CD4-positive, alpha-beta T cell (primary cell): ENCODE measurements at regions not wholly inside any gene's neighbourhood (a gene's known extent, or its start where the extent isn't known, plus 50 kb on each side); places are given as distances from the start of the nearest gene placed in this dataset.

Experiments
- ATAC-seq: fragments of 200-7000 bp; cut with Tn5 transposase; one replicate; pipeline ENCODE4 v1.10.0; 2022; ENCODE audit warnings: mild to moderate bottlenecking; ENCODE audit not compliant: poor library complexity
- CTCF ChIA-PET: fragments of 350-600 bp; sonication (Branson Sonifier 250); formaldehyde crosslinking; loops from one replicate; lab custom pipeline; 2021; ENCODE audit warnings: antibody characterized with exemption, inconsistent platforms; lab: Charles Lee
- POLR2A ChIA-PET: fragments of 350-600 bp; sonication (Branson Sonifier 250); formaldehyde crosslinking; loops from one replicate; lab custom pipeline; 2021; ENCODE audit warnings: antibody characterized with exemption, inconsistent platforms; lab: Charles Lee
- DNase-seq, 14 experiments: peaks; one replicate each; pipeline ENCODE4 v3.0.0-alpha.2; 2013 to 2020; ENCODE audit warnings: mixed read lengths in 2 of 14
- H3K27ac ChIP-seq, 2 donors: one replicate each; pipeline versions ENCODE4 v1.5.1 to v1.7.0; 2013; ENCODE audit warnings: low read length in 2 of 2, low read depth in 1 of 2, mild to moderate bottlenecking in 1 of 2
- H3K27me3 ChIP-seq, 2 experiments: 1 replicate in 1 of 2; 2 replicates in 1 of 2; pipeline versions ENCODE4 v1.6.1 to v1.7.0; 2013; ENCODE audit warnings: low read length in 2 of 2, control low read depth in 1 of 2, mild to moderate bottlenecking in 1 of 2, moderate library complexity in 1 of 2; ENCODE audit not compliant: insufficient read depth in 2 of 2, control insufficient read depth in 1 of 2
- H3K36me3 ChIP-seq: one replicate; pipeline ENCODE4 v1.6.1; 2013; ENCODE audit warnings: low read length, control low read depth; ENCODE audit not compliant: insufficient read depth
- H3K4me1 ChIP-seq: one replicate; pipeline ENCODE4 v1.6.1; 2013; ENCODE audit warnings: low read length, control low read depth; ENCODE audit not compliant: insufficient read depth
- H3K4me3 ChIP-seq: one replicate; pipeline ENCODE4 v1.5.1; 2013; ENCODE audit warnings: mild to moderate bottlenecking, low read length, moderate library complexity
- H3K9me3 ChIP-seq, 2 experiments: 1 replicate in 1 of 2; 2 replicates in 1 of 2; pipeline versions ENCODE4 v1.6.1 to v1.7.0; 2013; ENCODE audit warnings: low read length in 2 of 2, mild to moderate bottlenecking in 2 of 2, control low read depth in 1 of 2, moderate library complexity in 1 of 2; ENCODE audit not compliant: control insufficient read depth in 1 of 2, insufficient read depth in 1 of 2
- H3K27ac Mint-ChIP-seq: one replicate; pipeline ENCODE4 v1.8.0; 2020; ENCODE audit warnings: mixed read lengths
- H3K27me3 Mint-ChIP-seq: one replicate; pipeline ENCODE4 v1.8.0; 2021; ENCODE audit warnings: mixed read lengths
- H3K36me3 Mint-ChIP-seq: one replicate; pipeline ENCODE4 v1.8.0; 2021; ENCODE audit warnings: low read depth, mixed read lengths
- H3K4me1 Mint-ChIP-seq: one replicate; pipeline ENCODE4 v1.8.0; 2021; ENCODE audit warnings: low read depth, mixed read lengths
- H3K4me3 Mint-ChIP-seq: one replicate; pipeline ENCODE4 v1.8.0; 2020; ENCODE audit warnings: mild to moderate bottlenecking, mixed read lengths
- H3K9me3 Mint-ChIP-seq: one replicate; pipeline ENCODE4 v1.8.0; 2020; ENCODE audit warnings: mixed read lengths
- intact Hi-C, 2 experiments: fragments of 100-400 bp; cut with DNase I in 1 of 2; cut with micrococcal nuclease in 1 of 2; formaldehyde crosslinking; loops; one replicate each; pipeline versions ENCODE4 v1.15.1 to v1.9.0; 2023 to 2025; cut with DNase I, micrococcal nuclease
- TF ChIP-seq, protein P1 (sequence below): fragments of 200-600 bp; IDR thresholded peaks from one replicate; pipeline ENCODE4 v1.8.0; 2022; ENCODE audit warnings: antibody characterized with exemption, mild to moderate bottlenecking

DNA sequence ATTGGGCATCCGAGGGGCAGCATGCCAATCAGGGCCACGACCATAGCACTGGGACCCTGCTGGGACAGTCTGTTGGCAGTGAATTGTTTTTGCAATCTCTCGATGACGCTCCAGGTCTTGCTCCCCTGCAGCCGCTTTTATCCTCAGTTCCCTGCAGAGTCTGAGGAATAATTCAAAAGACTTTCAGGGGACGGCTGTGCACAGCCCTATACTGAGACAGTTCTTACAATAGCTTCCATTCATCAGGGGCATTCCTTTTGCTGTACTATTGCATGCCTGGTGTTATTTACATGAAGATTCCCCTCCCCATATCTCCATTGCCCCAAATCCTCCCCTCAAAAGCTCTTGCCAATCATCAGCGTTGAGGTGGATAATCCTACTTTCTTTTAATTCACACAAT is 163.3 kb upstream of the WWC1 start:
- no peaks in the 10 kb centered on the region for H3K27me3 ChIP-seq
- Mint-ChIP-seq H3K27me3 (peaks cover 5% of the 10 kb centered on the region), H3K4me1 (no peaks in the 10 kb centered on the region), H3K27ac (no peak overlapping the region), H3K4me3 (no peak overlapping the region), H3K36me3 (no peaks in the 10 kb centered on the region), H3K9me3 (no peaks in the 10 kb centered on the region)
- no peak overlapping the region for H3K27ac ChIP-seq
- ChIA-PET POLR2A (no interaction called here), CTCF (no interaction called here)
- no peak overlapping the region for H3K4me3 ChIP-seq
- H3K36me3 ChIP-seq = no peaks in the 10 kb centered on the region
- H3K4me1 ChIP-seq = no peaks in the 10 kb centered on the region
- intact Hi-C loops = no loop called here
- DNase-seq (no peak), ATAC-seq (no peak)
- TF ChIP-seq, protein P1, sequence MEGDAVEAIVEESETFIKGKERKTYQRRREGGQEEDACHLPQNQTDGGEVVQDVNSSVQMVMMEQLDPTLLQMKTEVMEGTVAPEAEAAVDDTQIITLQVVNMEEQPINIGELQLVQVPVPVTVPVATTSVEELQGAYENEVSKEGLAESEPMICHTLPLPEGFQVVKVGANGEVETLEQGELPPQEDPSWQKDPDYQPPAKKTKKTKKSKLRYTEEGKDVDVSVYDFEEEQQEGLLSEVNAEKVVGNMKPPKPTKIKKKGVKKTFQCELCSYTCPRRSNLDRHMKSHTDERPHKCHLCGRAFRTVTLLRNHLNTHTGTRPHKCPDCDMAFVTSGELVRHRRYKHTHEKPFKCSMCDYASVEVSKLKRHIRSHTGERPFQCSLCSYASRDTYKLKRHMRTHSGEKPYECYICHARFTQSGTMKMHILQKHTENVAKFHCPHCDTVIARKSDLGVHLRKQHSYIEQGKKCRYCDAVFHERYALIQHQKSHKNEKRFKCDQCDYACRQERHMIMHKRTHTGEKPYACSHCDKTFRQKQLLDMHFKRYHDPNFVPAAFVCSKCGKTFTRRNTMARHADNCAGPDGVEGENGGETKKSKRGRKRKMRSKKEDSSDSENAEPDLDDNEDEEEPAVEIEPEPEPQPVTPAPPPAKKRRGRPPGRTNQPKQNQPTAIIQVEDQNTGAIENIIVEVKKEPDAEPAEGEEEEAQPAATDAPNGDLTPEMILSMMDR = no peak
- no peaks in the 10 kb centered on the region for H3K9me3 ChIP-seq

DNA sequence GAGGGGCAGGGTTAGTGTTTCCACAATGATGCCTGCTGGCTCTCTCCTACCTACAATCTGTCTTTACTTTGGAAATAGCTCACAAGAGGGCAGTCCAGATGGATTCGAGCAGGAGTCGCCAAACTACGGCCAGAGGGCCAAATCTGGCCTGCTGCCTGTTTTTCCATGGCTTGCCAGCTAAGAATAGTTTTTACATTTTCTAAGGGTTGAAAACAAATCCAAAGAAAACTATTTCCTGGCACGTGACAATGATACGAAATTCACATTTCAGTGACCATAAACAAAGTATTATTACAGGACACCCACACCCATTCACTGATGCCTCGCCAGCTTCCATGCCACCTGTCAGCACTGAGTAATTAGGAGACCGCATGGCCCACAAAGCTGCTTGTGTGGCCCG is 162.9 kb upstream of the WWC1 start:
- TF ChIP-seq, protein P1 = no peak
- no peak overlapping the region for H3K27ac Mint-ChIP-seq
- no peaks in the 10 kb centered on the region for H3K36me3 ChIP-seq
- no peak for ATAC-seq
- H3K36me3 Mint-ChIP-seq = no peaks in the 10 kb centered on the region
- intact Hi-C loops = no loop called here
- no peak overlapping the region for H3K4me3 ChIP-seq
- H3K4me1 Mint-ChIP-seq = no peaks in the 10 kb centered on the region
- H3K27ac ChIP-seq = no peak overlapping the region
- ChIA-PET POLR2A (no interaction called here), CTCF (no interaction called here)
- H3K4me3 Mint-ChIP-seq = no peak overlapping the region
- H3K9me3 ChIP-seq = no peaks in the 10 kb centered on the region
- no peaks in the 10 kb centered on the region for H3K9me3 Mint-ChIP-seq
- DNase-seq = no peak
- no peaks in the 10 kb centered on the region for H3K4me1 ChIP-seq
- peaks cover 5% of the 10 kb centered on the region for H3K27me3 Mint-ChIP-seq
- H3K27me3 ChIP-seq = no peaks in the 10 kb centered on the region

DNA sequence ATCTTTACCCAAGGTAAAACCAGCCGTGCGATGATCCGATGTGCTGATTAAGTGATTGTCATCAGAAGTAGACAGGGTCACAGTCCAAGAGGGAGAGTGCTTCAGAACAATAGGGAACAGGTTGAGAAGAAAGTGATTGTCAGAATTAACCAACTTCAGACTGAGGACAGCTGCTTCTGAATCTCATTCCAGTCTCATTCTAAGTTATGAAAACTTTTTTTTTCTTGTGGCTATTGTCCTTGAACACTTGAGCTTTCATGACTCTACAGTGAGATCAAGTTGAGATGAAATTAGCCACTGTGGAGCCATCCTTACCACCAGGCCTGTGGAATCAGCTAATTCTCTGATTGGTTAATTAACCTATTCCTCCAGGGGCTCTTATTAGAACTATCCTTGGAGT is 159.9 kb upstream of the WWC1 start:
- H3K4me3 Mint-ChIP-seq = no peak overlapping the region
- Histone ChIP-seq H3K9me3 (no peaks in the 10 kb centered on the region), H3K36me3 (no peaks in the 10 kb centered on the region), H3K27me3 (no peaks in the 10 kb centered on the region), H3K27ac (no peak overlapping the region), H3K4me1 (no peaks in the 10 kb centered on the region), H3K4me3 (no peak overlapping the region)
- ChIA-PET CTCF (no interaction called here), POLR2A (no interaction called here)
- peaks cover 8% of the 10 kb centered on the region for H3K27me3 Mint-ChIP-seq
- DNase-seq = no peak
- H3K36me3 Mint-ChIP-seq = no peaks in the 10 kb centered on the region
- no peaks in the 10 kb centered on the region for H3K9me3 Mint-ChIP-seq
- intact Hi-C loops = no loop called here
- H3K4me1 Mint-ChIP-seq = no peaks in the 10 kb centered on the region
- no peak overlapping the region for H3K27ac Mint-ChIP-seq
- TF ChIP-seq, protein P1 = no peak
- ATAC-seq = no peak
